WI38 (cell line): ENCODE measurements at regions not wholly inside any gene's neighbourhood (a gene's known extent, or its start where the extent isn't known, plus 50 kb on each side); places are given as distances from the start of the nearest gene placed in this dataset.

ENCODE experiments used
- H3K4me3 ChIP-seq: 2 replicates; pipeline ENCODE4 v1.5.1; 2011; ENCODE audit warnings: low read depth, mild to moderate bottlenecking, control low read depth, low read length
- TF ChIP-seq, protein P1 (sequence below): IDR thresholded peaks from 2 replicates; pipeline ENCODE4 v1.5.1; 2012; ENCODE audit warnings: low read depth, mild to moderate bottlenecking, control low read depth, low read length

DNA sequence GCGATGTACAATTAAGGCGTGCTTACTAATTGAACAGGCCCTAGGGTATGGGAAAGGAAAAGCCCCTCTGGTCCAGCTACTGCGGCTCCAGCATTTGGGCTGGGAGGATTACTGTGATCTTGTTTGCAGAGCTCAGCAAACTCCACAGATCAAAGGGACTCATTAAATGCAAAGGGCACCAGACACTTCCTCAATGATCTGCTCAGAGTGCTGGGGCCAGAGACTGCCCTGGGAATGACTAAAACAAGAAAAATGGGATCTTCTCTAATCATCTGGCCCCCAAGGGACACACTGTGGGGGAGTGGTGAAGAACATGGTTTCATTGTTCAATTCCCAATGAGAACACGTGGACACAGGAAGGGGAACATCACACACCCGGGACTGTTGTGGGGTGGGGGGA lies 85.0 kb downstream of the MARCHF4 start:
- H3K4me3 ChIP-seq, result no peak overlapping the region
- TF ChIP-seq, protein P1, sequence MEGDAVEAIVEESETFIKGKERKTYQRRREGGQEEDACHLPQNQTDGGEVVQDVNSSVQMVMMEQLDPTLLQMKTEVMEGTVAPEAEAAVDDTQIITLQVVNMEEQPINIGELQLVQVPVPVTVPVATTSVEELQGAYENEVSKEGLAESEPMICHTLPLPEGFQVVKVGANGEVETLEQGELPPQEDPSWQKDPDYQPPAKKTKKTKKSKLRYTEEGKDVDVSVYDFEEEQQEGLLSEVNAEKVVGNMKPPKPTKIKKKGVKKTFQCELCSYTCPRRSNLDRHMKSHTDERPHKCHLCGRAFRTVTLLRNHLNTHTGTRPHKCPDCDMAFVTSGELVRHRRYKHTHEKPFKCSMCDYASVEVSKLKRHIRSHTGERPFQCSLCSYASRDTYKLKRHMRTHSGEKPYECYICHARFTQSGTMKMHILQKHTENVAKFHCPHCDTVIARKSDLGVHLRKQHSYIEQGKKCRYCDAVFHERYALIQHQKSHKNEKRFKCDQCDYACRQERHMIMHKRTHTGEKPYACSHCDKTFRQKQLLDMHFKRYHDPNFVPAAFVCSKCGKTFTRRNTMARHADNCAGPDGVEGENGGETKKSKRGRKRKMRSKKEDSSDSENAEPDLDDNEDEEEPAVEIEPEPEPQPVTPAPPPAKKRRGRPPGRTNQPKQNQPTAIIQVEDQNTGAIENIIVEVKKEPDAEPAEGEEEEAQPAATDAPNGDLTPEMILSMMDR, result no peak

DNA sequence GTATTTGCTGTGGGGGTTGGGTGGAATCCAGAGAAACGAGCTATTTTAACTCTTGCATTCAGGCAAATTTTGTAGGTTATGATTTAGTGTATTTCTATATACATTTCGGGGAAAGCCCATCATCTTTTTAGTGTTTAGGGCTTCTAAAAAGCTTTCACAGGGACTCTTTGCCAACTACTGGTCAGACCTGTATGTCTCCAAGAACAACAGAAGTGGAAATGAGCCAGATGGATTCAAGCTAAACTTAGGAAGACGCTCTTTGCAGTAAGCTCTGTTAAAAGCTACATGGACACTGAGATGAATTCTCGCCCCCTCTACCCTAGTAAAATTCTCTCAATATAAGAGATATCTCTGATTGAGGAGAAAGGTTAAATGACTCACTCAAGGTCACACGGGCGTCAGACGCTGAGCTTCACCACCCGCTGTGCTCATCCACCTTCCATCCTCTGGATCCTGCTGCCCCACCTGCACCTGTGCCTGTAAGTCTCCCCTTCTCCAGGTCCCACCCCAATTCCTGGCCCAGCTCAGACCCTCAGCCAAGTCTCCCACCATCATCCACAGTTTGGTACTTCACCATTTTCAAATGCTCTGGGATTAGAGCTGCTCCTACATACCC lies 85.6 kb downstream of the MARCHF4 start:
- TF ChIP-seq, protein P1, result no peak
- no peak overlapping the region for H3K4me3 ChIP-seq

DNA sequence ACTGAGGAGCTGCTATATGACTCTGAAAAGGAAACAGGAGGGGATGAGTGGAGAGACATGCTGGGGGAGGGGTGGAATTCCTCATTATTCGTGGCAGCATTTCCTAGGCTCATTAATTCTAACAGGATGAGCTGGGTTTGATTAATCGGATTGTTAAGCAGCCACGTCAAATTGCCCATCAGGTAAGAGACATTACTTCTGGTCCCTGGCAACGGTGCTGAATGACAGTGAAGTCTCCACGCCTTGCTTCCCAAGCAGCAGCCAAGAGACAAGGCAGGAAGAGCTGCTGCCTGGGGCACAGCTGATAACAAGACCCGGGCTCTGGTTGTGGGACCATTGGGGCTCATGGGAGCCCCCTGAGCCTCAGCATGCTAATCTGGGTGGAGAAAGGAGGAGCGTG lies 86.6 kb downstream of the MARCHF4 start:
- TF ChIP-seq, protein P1, result no peak

DNA sequence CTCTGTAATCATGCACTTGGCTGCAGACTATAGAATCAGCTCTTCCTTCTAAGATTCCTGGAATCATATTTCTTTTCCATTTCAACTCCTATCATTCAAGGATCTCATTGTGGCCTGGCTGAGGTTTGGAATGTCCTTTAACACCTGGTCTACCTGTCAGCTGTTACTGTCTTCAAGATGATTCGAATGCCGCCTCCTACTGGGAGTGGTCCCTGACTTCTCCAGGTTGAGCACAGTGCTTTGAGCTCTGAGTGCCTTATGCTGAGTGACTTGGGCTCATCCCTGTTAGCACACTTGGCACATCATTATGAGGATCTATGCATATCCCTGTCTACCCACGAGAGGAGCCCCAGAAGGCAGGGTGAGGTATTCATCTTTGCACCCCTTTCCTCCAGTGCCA lies 87.6 kb downstream of the MARCHF4 start:
- H3K4me3 ChIP-seq, result no peak overlapping the region
- TF ChIP-seq, protein P1, result no peak

More for the DNA sequence above, 86.6 kb downstream of the MARCHF4 start:
- no peak overlapping the region for H3K4me3 ChIP-seq

DNA sequence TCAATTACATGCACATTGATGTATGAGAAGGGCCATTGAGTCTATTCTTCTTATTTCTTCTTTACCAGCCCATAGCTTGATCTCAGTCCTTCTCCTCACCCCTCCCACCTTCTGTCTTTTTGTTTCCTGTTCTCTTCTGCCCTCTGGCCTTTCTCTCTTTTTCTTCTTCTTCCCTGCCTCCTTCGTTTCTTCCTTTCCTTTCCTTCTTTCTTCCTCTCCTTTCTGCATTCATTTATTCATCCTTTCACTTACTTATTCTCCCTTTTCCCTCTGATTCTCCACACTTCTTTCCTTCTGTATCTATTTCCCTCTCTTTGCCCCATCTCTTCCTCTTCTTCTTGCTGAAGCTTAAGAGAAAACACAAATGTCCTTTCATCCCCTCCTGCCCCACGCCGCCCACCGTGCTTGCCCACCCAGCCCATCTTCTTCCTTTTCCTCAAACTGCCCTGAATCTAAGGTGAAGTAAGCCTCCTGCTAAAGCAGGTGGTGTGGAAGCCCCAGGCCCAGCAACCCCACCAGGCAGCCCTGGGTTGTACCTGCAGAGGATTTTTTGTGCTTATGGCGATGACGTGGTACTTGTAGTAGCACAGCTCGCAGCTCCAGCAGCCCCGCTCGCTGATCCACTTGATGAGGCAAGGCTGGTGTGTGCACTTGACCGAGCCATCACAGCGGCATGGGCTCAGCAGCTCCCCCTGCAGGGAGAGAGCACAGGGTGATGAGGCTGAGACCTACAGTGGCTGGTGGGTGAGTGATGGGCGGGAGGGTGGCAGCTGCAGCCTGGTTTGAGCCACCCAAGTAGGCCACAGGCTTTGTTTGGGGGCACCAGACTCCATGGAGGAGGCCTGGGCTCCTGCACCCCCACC lies 89.0 kb downstream of the MARCHF4 start:
- no peak overlapping the region for H3K4me3 ChIP-seq
- TF ChIP-seq, protein P1, result peak; percentile 34

DNA sequence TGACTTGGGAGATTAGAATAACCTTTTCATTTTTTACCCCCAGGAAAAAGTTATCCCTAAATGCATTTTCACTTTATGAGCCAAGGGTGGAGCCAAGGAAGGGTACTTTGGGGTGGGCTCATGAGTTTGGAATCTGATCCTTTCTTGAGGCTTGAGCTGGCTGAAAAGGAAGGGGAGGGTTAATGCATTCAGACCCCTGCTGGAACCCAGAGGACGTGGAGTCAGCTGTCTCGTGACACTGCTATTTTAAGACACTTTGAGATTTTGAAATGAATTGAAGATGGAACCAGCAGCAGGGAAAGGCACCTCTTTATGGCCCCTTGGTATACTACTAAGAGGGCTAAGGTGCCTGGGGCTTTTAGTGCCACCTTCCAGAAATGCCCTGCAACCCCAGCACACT lies 90.4 kb downstream of the MARCHF4 start:
- TF ChIP-seq, protein P1, result no peak
- H3K4me3 ChIP-seq, result no peak overlapping the region

DNA sequence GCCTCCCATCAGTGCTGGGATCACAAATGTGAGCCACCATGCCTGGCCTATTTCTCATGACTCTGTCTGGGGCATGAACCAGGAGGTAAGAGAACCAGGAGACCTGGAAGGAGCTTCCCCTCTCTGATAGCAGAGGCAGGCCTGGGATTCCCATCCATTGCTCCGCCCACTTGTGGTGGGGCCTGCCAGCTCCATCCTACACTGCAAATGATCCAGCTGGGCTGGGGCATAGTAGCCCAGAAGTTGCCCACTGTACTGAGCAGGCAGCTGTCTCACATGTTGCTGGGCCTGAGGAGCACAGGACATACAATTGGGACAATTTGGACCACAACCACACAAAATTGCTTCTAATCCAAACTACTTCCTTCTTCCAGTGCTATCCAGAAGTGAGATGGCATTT lies 91.0 kb downstream of the MARCHF4 start:
- TF ChIP-seq, protein P1, result no peak
- no peak overlapping the region for H3K4me3 ChIP-seq
